ENCODE measurements at regions not wholly inside any gene's neighbourhood (a gene's known extent, or its start where the extent isn't known, plus 50 kb on each side); places are given as distances from the start of the nearest gene placed in this dataset.

GRCh38 chr3:110246796-110247376 lies 824.7 kb upstream of the NECTIN3 start:
- Histone ChIP-seq H3K4me3 (ENCODE audit: low read depth, low read length) (no peak overlapping the region), H3K36me3 (ENCODE audit: control insufficient read depth, insufficient read depth, low read length) (no peaks in the 10 kb centered on the region), H3K27me3 (ENCODE audit: control insufficient read depth, insufficient read depth, low read length) (no peaks in the 10 kb centered on the region)
- DNase-seq (ENCODE audit: low read depth), result no peak
- TF ChIP-seq, protein P1, sequence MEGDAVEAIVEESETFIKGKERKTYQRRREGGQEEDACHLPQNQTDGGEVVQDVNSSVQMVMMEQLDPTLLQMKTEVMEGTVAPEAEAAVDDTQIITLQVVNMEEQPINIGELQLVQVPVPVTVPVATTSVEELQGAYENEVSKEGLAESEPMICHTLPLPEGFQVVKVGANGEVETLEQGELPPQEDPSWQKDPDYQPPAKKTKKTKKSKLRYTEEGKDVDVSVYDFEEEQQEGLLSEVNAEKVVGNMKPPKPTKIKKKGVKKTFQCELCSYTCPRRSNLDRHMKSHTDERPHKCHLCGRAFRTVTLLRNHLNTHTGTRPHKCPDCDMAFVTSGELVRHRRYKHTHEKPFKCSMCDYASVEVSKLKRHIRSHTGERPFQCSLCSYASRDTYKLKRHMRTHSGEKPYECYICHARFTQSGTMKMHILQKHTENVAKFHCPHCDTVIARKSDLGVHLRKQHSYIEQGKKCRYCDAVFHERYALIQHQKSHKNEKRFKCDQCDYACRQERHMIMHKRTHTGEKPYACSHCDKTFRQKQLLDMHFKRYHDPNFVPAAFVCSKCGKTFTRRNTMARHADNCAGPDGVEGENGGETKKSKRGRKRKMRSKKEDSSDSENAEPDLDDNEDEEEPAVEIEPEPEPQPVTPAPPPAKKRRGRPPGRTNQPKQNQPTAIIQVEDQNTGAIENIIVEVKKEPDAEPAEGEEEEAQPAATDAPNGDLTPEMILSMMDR (IDR thresholded peaks at IDR 0.05; ENCODE audit: insufficient read depth, low read length, poor library complexity, severe bottlenecking), result no peak

- Histone ChIP-seq H3K4me3 (ENCODE audit: low read depth, low read length) (no peak overlapping the region), H3K36me3 (ENCODE audit: control insufficient read depth, insufficient read depth, low read length) (no peaks in the 10 kb centered on the region), H3K27me3 (ENCODE audit: control insufficient read depth, insufficient read depth, low read length) (no peaks in the 10 kb centered on the region)
- no peak for DNase-seq (ENCODE audit: low read depth)
- TF ChIP-seq, protein P1 (IDR thresholded peaks at IDR 0.05; ENCODE audit: insufficient read depth, low read length, poor library complexity, severe bottlenecking), result no peak
Observed at GRCh38 chr3:110248666-110249065, 823.0 kb upstream of the NECTIN3 start.

GRCh38 chr3:110253794-110254193 lies 817.8 kb upstream of the NECTIN3 start:
- TF ChIP-seq, protein P1 (IDR thresholded peaks at IDR 0.05; ENCODE audit: insufficient read depth, low read length, poor library complexity, severe bottlenecking), result no peak
- no peak for DNase-seq (ENCODE audit: low read depth)
- Histone ChIP-seq H3K36me3 (ENCODE audit: control insufficient read depth, insufficient read depth, low read length) (no peaks in the 10 kb centered on the region), H3K27me3 (ENCODE audit: control insufficient read depth, insufficient read depth, low read length) (no peaks in the 10 kb centered on the region), H3K4me3 (ENCODE audit: low read depth, low read length) (no peak overlapping the region)

DNA sequence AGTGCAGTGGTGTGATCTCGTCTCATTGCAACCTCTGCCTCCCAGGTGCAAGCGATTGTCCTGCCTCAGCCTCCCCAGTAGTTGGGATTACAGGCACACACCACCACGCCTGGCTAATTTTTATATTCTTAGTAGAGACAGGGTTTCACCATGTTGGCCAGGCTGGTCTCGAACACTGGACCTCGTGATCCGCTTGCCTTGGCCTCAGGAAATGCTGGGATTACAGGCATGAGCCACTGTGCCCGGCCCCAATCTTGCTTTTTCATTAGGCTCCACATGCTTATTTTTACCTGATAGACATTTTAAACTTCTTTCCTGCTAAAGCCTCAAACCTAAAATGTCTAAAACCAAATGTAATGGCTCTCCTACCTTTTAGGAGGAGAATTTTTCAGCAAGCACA lies 817.0 kb upstream of the NECTIN3 start:
- Histone ChIP-seq H3K27me3 (ENCODE audit: control insufficient read depth, insufficient read depth, low read length) (no peaks in the 10 kb centered on the region), H3K4me3 (ENCODE audit: low read depth, low read length) (no peak overlapping the region), H3K36me3 (ENCODE audit: control insufficient read depth, insufficient read depth, low read length) (no peaks in the 10 kb centered on the region)
- DNase-seq (ENCODE audit: low read depth), result no peak
- TF ChIP-seq, protein P1 (IDR thresholded peaks at IDR 0.05; ENCODE audit: insufficient read depth, low read length, poor library complexity, severe bottlenecking), result no peak

DNA sequence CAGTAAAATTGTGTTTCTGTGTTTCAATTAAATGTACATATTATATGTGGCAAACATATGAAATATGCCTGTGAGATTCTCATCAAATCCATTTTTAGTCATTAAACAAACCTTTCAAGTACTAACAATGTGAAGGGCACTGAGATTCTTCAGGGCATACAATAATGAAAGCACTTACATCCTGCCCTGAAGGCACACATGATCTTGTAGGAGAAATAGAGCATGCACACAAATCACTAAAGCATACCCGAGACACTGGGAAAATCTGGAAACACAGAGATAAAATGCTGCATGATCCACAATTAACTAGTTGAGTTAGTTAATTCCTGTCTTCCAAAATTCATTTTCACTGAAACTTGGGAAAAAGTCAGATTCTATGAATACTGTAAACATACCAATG lies 810.5 kb upstream of the NECTIN3 start:
- TF ChIP-seq, protein P1 (IDR thresholded peaks at IDR 0.05; ENCODE audit: insufficient read depth, low read length, poor library complexity, severe bottlenecking), result no peak
- Histone ChIP-seq H3K4me3 (ENCODE audit: low read depth, low read length) (no peak overlapping the region), H3K27me3 (ENCODE audit: control insufficient read depth, insufficient read depth, low read length) (no peaks in the 10 kb centered on the region), H3K36me3 (ENCODE audit: control insufficient read depth, insufficient read depth, low read length) (no peaks in the 10 kb centered on the region)
- DNase-seq (ENCODE audit: low read depth), result no peak

DNA sequence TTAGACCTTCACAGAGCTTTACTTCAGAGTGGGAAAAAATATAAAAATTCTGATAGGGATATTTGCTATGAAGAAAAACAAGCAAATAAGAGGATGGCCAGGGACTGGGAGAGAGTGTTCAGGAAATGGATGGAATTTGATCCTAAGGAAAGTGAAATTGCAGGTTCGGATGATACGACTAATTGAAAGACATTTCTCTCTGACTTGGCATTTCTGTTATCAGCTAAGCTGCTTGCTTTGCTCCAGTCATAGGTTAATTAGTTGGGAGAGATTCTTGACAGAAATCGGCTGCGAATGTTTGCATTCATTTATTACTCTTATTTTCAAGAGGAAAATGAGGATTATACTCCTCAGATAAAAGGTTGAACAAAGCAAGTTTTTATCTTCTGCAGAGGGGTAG lies 808.7 kb upstream of the NECTIN3 start:
- Histone ChIP-seq H3K36me3 (ENCODE audit: control insufficient read depth, insufficient read depth, low read length) (no peaks in the 10 kb centered on the region), H3K4me3 (ENCODE audit: low read depth, low read length) (no peak overlapping the region), H3K27me3 (ENCODE audit: control insufficient read depth, insufficient read depth, low read length) (no peaks in the 10 kb centered on the region)
- DNase-seq (ENCODE audit: low read depth), result no peak
- TF ChIP-seq, protein P1 (IDR thresholded peaks at IDR 0.05; ENCODE audit: insufficient read depth, low read length, poor library complexity, severe bottlenecking), result no peak

All from kidney epithelial cell (primary cell).